WI38 (cell line): ENCODE measurements at regions not wholly inside any gene's neighbourhood (a gene's known extent, or its start where the extent isn't known, plus 50 kb on each side); places are given as distances from the start of the nearest gene placed in this dataset.

ENCODE experiments used
- H3K4me3 ChIP-seq: 2 replicates; pipeline ENCODE4 v1.5.1; 2011; ENCODE audit warnings: low read depth, mild to moderate bottlenecking, control low read depth, low read length
- CTCF ChIP-seq: IDR thresholded peaks from 2 replicates; pipeline ENCODE4 v1.5.1; 2012; ENCODE audit warnings: low read depth, mild to moderate bottlenecking, control low read depth, low read length

- no peak for TF ChIP-seq CTCF
Observed at GRCh38 chr13:74036373-74036772, 97.8 kb downstream of the KLF12 start.

GRCh38 chr13:74035896-74036295 is 98.3 kb downstream of the KLF12 start:
- no peak for TF ChIP-seq CTCF
- no peak overlapping the region for H3K4me3 ChIP-seq

More at GRCh38 chr13:74036373-74036772, 97.8 kb downstream of the KLF12 start:
- no peak overlapping the region for H3K4me3 ChIP-seq

GRCh38 chr13:74032325-74032724 is 101.9 kb downstream of the KLF12 start:
- no peak for TF ChIP-seq CTCF
- no peak overlapping the region for H3K4me3 ChIP-seq

GRCh38 chr13:74027161-74027779 is 106.9 kb downstream of the KLF12 start:
- no peak overlapping the region for H3K4me3 ChIP-seq
- TF ChIP-seq CTCF, result no peak

- no peak for TF ChIP-seq CTCF
- H3K4me3 ChIP-seq, result no peak overlapping the region
Observed at GRCh38 chr13:74026753-74027152, 107.5 kb downstream of the KLF12 start.

GRCh38 chr13:74025369-74025768 is 108.8 kb downstream of the KLF12 start:
- H3K4me3 ChIP-seq, result no peak overlapping the region
- TF ChIP-seq CTCF, result no peak

- H3K4me3 ChIP-seq, result no peak overlapping the region
Observed at GRCh38 chr13:74024856-74025255, 109.3 kb downstream of the KLF12 start.

More at GRCh38 chr13:74024856-74025255, 109.3 kb downstream of the KLF12 start:
- TF ChIP-seq CTCF, result no peak
